IMR-90 (cell line): ENCODE measurements at regions not wholly inside any gene's neighbourhood (a gene's known extent, or its start where the extent isn't known, plus 50 kb on each side); places are given as distances from the start of the nearest gene placed in this dataset.

Experiments
- ATAC-seq: fragments of 200-7000 bp; cut with Tn5 transposase; 2 replicates; pipeline ENCODE4 v1.9.1; 2020; ENCODE audit warnings: low read depth, mild to moderate bottlenecking, moderate library complexity
- BruUV-seq: library from RNA; stranded (reverse); fragments of 400-500 nt; replicated peaks from 2 replicates; lab custom pipeline; 2021; lab: Mats Ljungman, UMichigan
- CTCF ChIA-PET: fragments of 300-600 bp; formaldehyde crosslinking; extraction: SDS; loops from one replicate; lab custom pipeline; 2021; ENCODE audit warnings: antibody characterized with exemption; lab: Yijun Ruan, JAX
- POLR2A ChIA-PET: fragments of 300-600 bp; sonication (Branson Sonifier 250); formaldehyde crosslinking; loops from one replicate; lab custom pipeline; 2022; ENCODE audit warnings: antibody characterized with exemption; ENCODE audit not compliant: unreplicated experiment; lab: Charles Lee
- DNase-seq: peaks from one replicate; pipeline ENCODE4 v3.0.0; 2013
- H2AFZ ChIP-seq: replicated peaks from 2 replicates; pipeline ENCODE3; 2013; ENCODE audit warnings: low read length, mild to moderate bottlenecking; ENCODE audit not compliant: poor library complexity
- H2AK5ac ChIP-seq: 2 replicates; pipeline ENCODE4 v1.6.1; 2013; ENCODE audit warnings: low read depth, low read length, inconsistent platforms
- H2AK9ac ChIP-seq: replicated peaks from 2 replicates; pipeline ENCODE3; 2013; ENCODE audit warnings: mild to moderate bottlenecking, low read depth, low read length, moderate library complexity; ENCODE audit not compliant: poor library complexity
- H2BK120ac ChIP-seq: 2 replicates; pipeline ENCODE4 v1.6.1; 2013; ENCODE audit warnings: low read depth, low read length, inconsistent platforms
- H2BK15ac ChIP-seq: 3 replicates; pipeline ENCODE4 v1.6.1; 2013; ENCODE audit warnings: low read depth, low read length, inconsistent platforms
- H2BK20ac ChIP-seq: 2 replicates; pipeline ENCODE4 v1.6.1; 2013; ENCODE audit warnings: low read depth, mild to moderate bottlenecking, inconsistent platforms, low read length, moderate library complexity
- H2BK5ac ChIP-seq: 2 replicates; pipeline ENCODE4 v1.6.1; 2013; ENCODE audit warnings: mild to moderate bottlenecking, low read depth, low read length, inconsistent platforms; ENCODE audit not compliant: poor library complexity, severe bottlenecking
- H3K14ac ChIP-seq: replicated peaks from 2 replicates; pipeline ENCODE4 v1.6.1; 2013; ENCODE audit warnings: low read depth, low read length, inconsistent platforms
- H3K18ac ChIP-seq: 2 replicates; pipeline ENCODE4 v1.6.1; 2013; ENCODE audit warnings: low read depth, low read length, control low read depth
- H3K23ac ChIP-seq: 2 replicates; pipeline ENCODE4 v1.6.1; 2013; ENCODE audit warnings: low read depth, low read length, inconsistent platforms
- H3K27ac ChIP-seq: 2 replicates; pipeline ENCODE4 v1.5.1; 2013; ENCODE audit warnings: mild to moderate bottlenecking, control low read depth, low read length; ENCODE audit not compliant: insufficient read depth
- H3K27me3 ChIP-seq: 2 replicates; pipeline ENCODE4 v1.6.1; 2013; ENCODE audit warnings: low read length; ENCODE audit not compliant: control insufficient read depth, insufficient read depth
- H3K36me3 ChIP-seq: 2 replicates; pipeline ENCODE4 v1.6.1; 2013; ENCODE audit warnings: low read length, mixed read lengths; ENCODE audit not compliant: control insufficient read depth, insufficient read depth
- H3K4ac ChIP-seq: 2 replicates; pipeline ENCODE4 v1.6.1; 2013; ENCODE audit warnings: low read depth, low read length, inconsistent platforms
- H3K4me1 ChIP-seq: 2 replicates; pipeline ENCODE4 v1.6.1; 2013; ENCODE audit warnings: low read length, mixed read lengths; ENCODE audit not compliant: control insufficient read depth, insufficient read depth
- H3K4me2 ChIP-seq: 2 replicates; pipeline ENCODE4 v1.6.1; 2013; ENCODE audit warnings: low read depth, mild to moderate bottlenecking, control low read depth, low read length, moderate library complexity
- H3K4me3 ChIP-seq: 2 replicates; pipeline ENCODE4 v1.5.1; 2013; ENCODE audit warnings: low read depth, mild to moderate bottlenecking, control low read depth, low read length, moderate library complexity; ENCODE audit not compliant: insufficient read depth
- H3K56ac ChIP-seq: 2 replicates; pipeline ENCODE4 v1.6.1; 2013; ENCODE audit warnings: low read length, inconsistent platforms; ENCODE audit not compliant: insufficient read depth; ENCODE audit errors: extremely low read depth
- H3K79me1 ChIP-seq, 2 experiments: 2 replicates each; pipeline ENCODE4 v1.6.1; 2013; ENCODE audit warnings: low read length in 2 of 2, inconsistent platforms in 1 of 2, low read depth in 1 of 2
- H3K9ac ChIP-seq: 2 replicates; pipeline ENCODE4 v1.6.1; 2013; ENCODE audit warnings: low read depth, low read length, control low read depth
- H3K9me1 ChIP-seq: 2 replicates; pipeline ENCODE4 v1.6.1; 2013; ENCODE audit warnings: low read length, inconsistent platforms; ENCODE audit not compliant: insufficient read depth
- H3K9me3 ChIP-seq: 2 replicates; pipeline ENCODE4 v1.6.1; 2013; ENCODE audit warnings: low read length; ENCODE audit not compliant: control insufficient read depth, insufficient read depth
- H4K20me1 ChIP-seq: 2 replicates; pipeline ENCODE4 v1.6.1; 2013; ENCODE audit warnings: low read length, inconsistent platforms; ENCODE audit not compliant: insufficient read depth
- H4K5ac ChIP-seq: 2 replicates; pipeline ENCODE4 v1.6.1; 2013; ENCODE audit warnings: mild to moderate bottlenecking, low read depth, low read length, control low read depth
- H4K8ac ChIP-seq, 2 experiments: 2 replicates each; pipeline ENCODE4 v1.6.1; 2013; ENCODE audit warnings: low read depth in 2 of 2, low read length in 2 of 2, control low read depth in 1 of 2, inconsistent platforms in 1 of 2
- H4K91ac ChIP-seq: 2 replicates; pipeline ENCODE4 v1.6.1; 2013; ENCODE audit warnings: low read depth, low read length, inconsistent platforms; ENCODE audit not compliant: insufficient read depth
- CHD1 ChIP-seq: IDR thresholded peaks from 2 replicates; pipeline ENCODE4 v1.6.1; 2012; ENCODE audit warnings: low read depth, low read length, improper control_type of control experiment
- MAZ ChIP-seq: IDR thresholded peaks from 2 replicates; pipeline ENCODE4 v1.6.1; 2012; ENCODE audit warnings: low read depth, mild to moderate bottlenecking, low read length, improper control_type of control experiment, moderate library complexity, borderline replicate concordance
- WGBS, 2 experiments: methylation state at CpG; one replicate each; pipeline versions ENCODE4 v1.1.5 to v1.1.7; 2013; ENCODE audit warnings: missing lambda C conversion rate in 2 of 2; ENCODE audit not compliant: insufficient read length in 1 of 2; ENCODE audit errors: extremely low coverage in 2 of 2; 5-methylcytosine and 5-hydroxymethylcytosine counted together
- dilution Hi-C: fragments of 300-500 bp; cut with HindIII; formaldehyde crosslinking; loops from one replicate; pipeline ENCODE4 v1.14.3; 2018; ENCODE audit warnings: low sequenced_read_pairs; ENCODE audit not compliant: unreplicated experiment
- in situ Hi-C: fragments of 300-500 bp; cut with MboI; formaldehyde crosslinking; loops from 3 replicates; pipeline ENCODE4 v1.14.3; 2019; ENCODE audit warnings: low sequenced_read_pairs, inconsistent platforms, mixed read lengths
- intact Hi-C: fragments of 100-400 bp; cut with micrococcal nuclease; formaldehyde crosslinking; loops from 2 replicates; pipeline ENCODE4 v1.10.0; 2022

GRCh38 chr2:12436935-12437561 is 279.7 kb upstream of the TRIB2 start:
- no peak overlapping the region for H3K4me3 ChIP-seq
- ATAC-seq (no peak), DNase-seq (no peak)
- H4K91ac ChIP-seq, result no peak overlapping the region
- H3K9me1 ChIP-seq, result 0 out of 2 replicates have a peak, but pooled peaks cover under 1% of the 10 kb centered on the region
- TF ChIP-seq CHD1 (no peak), MAZ (no peak)
- in situ Hi-C loops (no loop called here), dilution Hi-C loops (no loop called here), intact Hi-C loops (loop anchor here (10.0 kb wide), 1 partner anchor 382 kb away; no protein-coding TSS in a partner anchor)
- H3K27me3 ChIP-seq, result no peaks in the 10 kb centered on the region
- no peak overlapping the region for H2BK120ac ChIP-seq
- no TSS peak for BruUV-seq
- H3K4me2 ChIP-seq, result no peak overlapping the region
- POLR2A ChIA-PET, result interaction anchor here (0.6 kb wide), 1 partner anchor 14 kb away, joined by 6 read pairs; no protein-coding TSS in a partner anchor
- H3K27ac ChIP-seq, result no peak overlapping the region
- H3K79me1 ChIP-seq, result no peaks in the 10 kb centered on the region
- no peaks in the 10 kb centered on the region for H3K36me3 ChIP-seq
- no peak overlapping the region for H3K56ac ChIP-seq
- H4K5ac ChIP-seq, result no peak overlapping the region
- H3K14ac ChIP-seq, result peak overlapping the region; percentile 66; the same call in 1 of the 2 replicates
- CTCF ChIA-PET, result interaction anchor here (0.6 to 1.4 kb wide), 3 partner anchors 14 to 344 kb away, joined by 3 to 5 read pairs (median 3); partner anchors contain the start of gene TRIB2
- H3K4me1 ChIP-seq, result peaks cover 3% of the 10 kb centered on the region
- H2BK20ac ChIP-seq, result no peak overlapping the region
- H4K20me1 ChIP-seq, result no peaks in the 10 kb centered on the region
- H3K9ac ChIP-seq, result no peak overlapping the region
- no peak overlapping the region for H2AFZ ChIP-seq
- H3K9me3 ChIP-seq, result no peaks in the 10 kb centered on the region
- H2BK15ac ChIP-seq, result no peak overlapping the region
- WGBS, 2 experiments, result 80% methylated on average over 1 of the region's 5 CpGs; no CpG with 5 or more reads in 1 of the 2 experiments
- H4K8ac ChIP-seq, result no peak overlapping the region
- no peak overlapping the region for H3K4ac ChIP-seq
- no peak overlapping the region for H3K23ac ChIP-seq
- H2AK9ac ChIP-seq, result no peak overlapping the region
- no peak overlapping the region for H2AK5ac ChIP-seq
- H3K18ac ChIP-seq, result no peak overlapping the region; the same call in 1 of the 2 replicates
- no peak overlapping the region for H2BK5ac ChIP-seq
